HepG2 (cell line): ENCODE measurements at regions not wholly inside any gene's neighbourhood (a gene's known extent, or its start where the extent isn't known, plus 50 kb on each side); places are given as distances from the start of the nearest gene placed in this dataset.

Source experiments
- ATAC-seq: fragments of 200-7000 bp; cut with Tn5 transposase; 3 replicates; pipeline ENCODE4 v1.9.1; 2020; ENCODE audit warnings: mild to moderate bottlenecking, moderate library complexity
- BruUV-seq: library from RNA; stranded (reverse); fragments of 400-500 nt; replicated peaks from 2 replicates; lab custom pipeline; 2021; lab: Mats Ljungman, UMichigan
- CTCF ChIA-PET: fragments of 300-600 bp; formaldehyde crosslinking; extraction: SDS; loops from one replicate; lab custom pipeline; 2021; ENCODE audit warnings: low total read pairs, inconsistent platforms, low intra/inter-chr PET ratio; lab: Yijun Ruan, JAX
- POLR2A ChIA-PET: fragments of 350-600 bp; sonication (Branson Sonifier 250); formaldehyde crosslinking; loops from one replicate; lab custom pipeline; 2020; ENCODE audit warnings: antibody characterized with exemption, inconsistent platforms; lab: Yijun Ruan, JAX
- DNase-seq: peaks from one replicate; pipeline ENCODE4 v3.0.0-alpha.2; 2015; ENCODE audit warnings: low spot score
- FAIRE-seq: peaks from 3 replicates; lab custom pipeline; 2011; peaks lifted over from hg19 to GRCh38; lab: Jason Lieb, UNC
- H2AFZ ChIP-seq: one replicate; pipeline ENCODE4 v1.6.1; 2011; ENCODE audit warnings: low read length, inconsistent platforms
- H3K27ac ChIP-seq: fragments of 300-600 bp; 3 replicates; pipeline ENCODE4 v1.8.0; 2011; ENCODE audit warnings: mixed run types, mild to moderate bottlenecking, mixed read lengths, low read length, inconsistent platforms; ENCODE audit not compliant: insufficient read depth; ENCODE audit errors: extremely low read length
- H3K27me3 ChIP-seq, 2 experiments: fragments of 200-600 bp in 1 of 2; 2 replicates in 1 of 2; 3 replicates in 1 of 2; pipeline versions ENCODE4 v1.6.0 to v1.8.0; 2011; ENCODE audit warnings: low read length in 2 of 2, mild to moderate bottlenecking in 2 of 2, moderate library complexity in 2 of 2, inconsistent platforms in 1 of 2; ENCODE audit not compliant: insufficient read depth in 2 of 2, control insufficient read depth in 1 of 2
- H3K36me3 ChIP-seq, 2 experiments: fragments of 200-600 bp in 1 of 2; replicated peaks in 1 of 2; 2 replicates in 1 of 2; 3 replicates in 1 of 2; pipeline versions ENCODE4 v1.5.1 to v1.8.0; 2011; ENCODE audit warnings: low read length in 2 of 2, inconsistent platforms in 1 of 2; ENCODE audit not compliant: insufficient read depth in 2 of 2, control insufficient read depth in 1 of 2
- H3K4me1 ChIP-seq: 2 replicates; pipeline ENCODE4 v1.5.1; 2012; ENCODE audit warnings: low read length, inconsistent platforms; ENCODE audit not compliant: insufficient read depth
- H3K4me2 ChIP-seq: 2 replicates; pipeline ENCODE4 v1.6.0; 2011; ENCODE audit warnings: low read depth, low read length, inconsistent platforms
- H3K4me3 ChIP-seq, 3 experiments: fragments of 200-600 bp in 1 of 3; sonication (generic), shearing (Covaris generic) in 1 of 3; replicated peaks in 1 of 3; 2 replicates each; pipeline ENCODE4 v1.5.1; 2011 to 2016; ENCODE audit warnings: low read length in 3 of 3, inconsistent platforms in 2 of 3, low read depth in 2 of 3, mild to moderate bottlenecking in 2 of 3, control low read depth in 1 of 3, mixed read lengths in 1 of 3; ENCODE audit not compliant: insufficient read depth in 1 of 3
- H3K79me2 ChIP-seq: one replicate; pipeline ENCODE4 v1.6.1; 2011; ENCODE audit warnings: low read length, inconsistent platforms; ENCODE audit not compliant: insufficient read depth
- H3K9ac ChIP-seq: 2 replicates; pipeline ENCODE4 v1.6.0; 2011; ENCODE audit warnings: mild to moderate bottlenecking, low read depth, low read length, inconsistent platforms; ENCODE audit not compliant: insufficient read depth
- H3K9me3 ChIP-seq: 2 replicates; pipeline ENCODE4 v1.5.1; 2012; ENCODE audit warnings: mild to moderate bottlenecking, low read length
- H4K20me1 ChIP-seq: 2 replicates; pipeline ENCODE4 v1.6.0; 2011; ENCODE audit warnings: inconsistent platforms, mild to moderate bottlenecking, low read length, moderate library complexity; ENCODE audit not compliant: insufficient read depth
- MYNN ChIP-seq: sonication (generic); formaldehyde crosslinking; IDR thresholded peaks from 2 replicates; pipeline ENCODE4 v1.4.0; 2020; ENCODE audit warnings: mild to moderate bottlenecking, low read depth, missing genetic modification reagents
- PRDM4 ChIP-seq: sonication (generic); formaldehyde crosslinking; IDR thresholded peaks from 2 replicates; pipeline ENCODE4 v1.9.0; 2021; ENCODE audit warnings: missing genetic modification reagents, borderline replicate concordance
- RBM39 ChIP-seq: fragments of 200-400 bp; formaldehyde crosslinking; IDR thresholded peaks from one replicate; pipeline ENCODE4 v1.6.1; 2018; ENCODE audit warnings: antibody characterized with exemption, mild to moderate bottlenecking, low read depth, low read length; ENCODE audit not compliant: poor library complexity, severe bottlenecking
- SYNCRIP ChIP-seq: fragments of 200-400 bp; formaldehyde crosslinking; IDR thresholded peaks from 2 replicates; pipeline ENCODE4 v1.6.1; 2018; ENCODE audit warnings: mild to moderate bottlenecking, low read depth, low read length; ENCODE audit not compliant: insufficient read depth
- ZFP1 ChIP-seq: IDR thresholded peaks from 2 replicates; pipeline ENCODE4 v1.6.1; 2016
- ZNF12 ChIP-seq: sonication (generic); formaldehyde crosslinking; IDR thresholded peaks from 2 replicates; pipeline ENCODE4 v1.5.0; 2020; ENCODE audit warnings: missing genetic modification reagents
- ZNF20 ChIP-seq: sonication (generic); formaldehyde crosslinking; IDR thresholded peaks from 2 replicates; pipeline ENCODE4 v1.4.0; 2020; ENCODE audit warnings: mild to moderate bottlenecking, moderate library complexity, missing genetic modification reagents
- ZNF280D ChIP-seq: sonication (generic); formaldehyde crosslinking; IDR thresholded peaks from 2 replicates; pipeline ENCODE4 v1.5.1; 2020; ENCODE audit warnings: mild to moderate bottlenecking, missing genetic modification reagents
- ZNF549 ChIP-seq: sonication (generic); formaldehyde crosslinking; IDR thresholded peaks from 2 replicates; pipeline ENCODE4 v1.5.0; 2020; ENCODE audit warnings: missing genetic modification reagents
- ZNF629 ChIP-seq: sonication (generic); formaldehyde crosslinking; conservative IDR thresholded peaks from 2 replicates; pipeline ENCODE4 v1.5.0; 2020; ENCODE audit warnings: missing genetic modification reagents
- ZSCAN30 ChIP-seq: sonication (generic); formaldehyde crosslinking; IDR thresholded peaks from 2 replicates; pipeline ENCODE4 v1.5.0; 2020; ENCODE audit warnings: mild to moderate bottlenecking, missing genetic modification reagents
- WGBS: methylation state at CpG from one replicate; pipeline ENCODE4 v1.1.6; 2017; ENCODE audit warnings: low lambda C conversion rate; 5-methylcytosine and 5-hydroxymethylcytosine counted together
- in situ Hi-C: cut with HindIII; loops from 2 replicates; pipeline ENCODE4 v1.10.0; 2017; ENCODE audit warnings: low pct_unique_long_range_greater_than_20kb; ENCODE audit not compliant: extremely low pct_ligation_motif_present
- intact Hi-C: fragments of 100-400 bp; cut with micrococcal nuclease; formaldehyde crosslinking; loops from one replicate; pipeline ENCODE4 v1.10.0; 2022; ENCODE audit not compliant: unreplicated experiment

- intact Hi-C loops: no loop called here
Observed at GRCh38 chr6:92271091-92271490, 1148.3 kb downstream of the EPHA7 start.

More at GRCh38 chr6:92271091-92271490, 1148.3 kb downstream of the EPHA7 start:
- Histone ChIP-seq H3K4me2 (no peak overlapping the region), H3K9me3 (no peaks in the 10 kb centered on the region), H3K27me3 (no peaks in the 10 kb centered on the region), H3K4me1 (no peaks in the 10 kb centered on the region), H3K79me2 (no peaks in the 10 kb centered on the region), H2AFZ (no peak overlapping the region), H3K27ac (no peak overlapping the region), H3K4me3 (no peak overlapping the region), H3K36me3 (no peaks in the 10 kb centered on the region), H3K9ac (no peak overlapping the region), H4K20me1 (no peaks in the 10 kb centered on the region)
- FAIRE-seq (no peak), DNase-seq (no peak), ATAC-seq (no peak)
- POLR2A ChIA-PET: no interaction called here
- CTCF ChIA-PET: no interaction called here
- in situ Hi-C loops: no loop called here
- BruUV-seq: no TSS peak
- 5% methylated on average over 1 of the region's 1 CpG for WGBS
- TF ChIP-seq ZNF20 (CRISPR knock-in tag) (no peak), ZNF280D (no peak), SYNCRIP (no peak), ZNF629 (CRISPR knock-in tag) (no peak), ZSCAN30 (CRISPR knock-in tag) (no peak), ZNF12 (no peak), PRDM4 (CRISPR knock-in tag) (no peak), ZFP1 (CRISPR knock-in tag) (no peak), RBM39 (no peak), ZNF549 (CRISPR knock-in tag) (no peak), MYNN (CRISPR knock-in tag) (no peak)
